PC-3 (cell line): ENCODE measurements at regions not wholly inside any gene's neighbourhood (a gene's known extent, or its start where the extent isn't known, plus 50 kb on each side); places are given as distances from the start of the nearest gene placed in this dataset.

Experiments
- EZH2 ChIP-seq: fragments of 300-600 bp; sonication (generic); IDR thresholded peaks from one replicate; pipeline ENCODE4 v1.6.1; 2017; ENCODE audit warnings: antibody characterized with exemption, mild to moderate bottlenecking, low read length; ENCODE audit not compliant: unreplicated experiment
- EZH2phosphoT487 ChIP-seq: fragments of 300-600 bp; sonication (generic); IDR thresholded peaks from 2 replicates; pipeline ENCODE4 v1.6.1; 2018; ENCODE audit warnings: mild to moderate bottlenecking, antibody characterized with exemption, low read length, borderline replicate concordance
- TF ChIP-seq, protein P1 (sequence below): fragments of 300-600 bp; sonication (generic); conservative IDR thresholded peaks from 2 replicates; pipeline ENCODE4 v1.5.1; 2017; ENCODE audit warnings: antibody characterized with exemption, low read depth, mild to moderate bottlenecking, low read length

DNA sequence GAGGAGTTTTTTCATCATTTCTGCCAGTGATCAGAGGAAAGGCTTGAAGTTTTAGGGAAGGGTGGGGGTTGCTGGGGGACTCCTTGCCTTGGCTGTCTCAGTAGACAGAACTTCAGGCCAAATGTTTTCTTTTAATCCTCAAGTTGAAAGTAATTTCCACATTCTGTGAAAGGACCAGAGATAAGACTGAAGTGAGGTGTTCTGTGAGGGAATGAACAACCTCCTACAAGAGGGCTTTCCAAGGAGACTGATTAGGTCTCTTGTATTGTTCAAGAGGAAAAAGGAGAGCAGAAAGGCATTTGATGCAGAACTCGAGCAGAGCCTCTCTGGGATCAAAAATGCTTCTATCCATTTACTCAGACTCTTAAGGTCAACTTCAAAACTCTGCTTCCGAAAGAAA lies 282.1 kb upstream of the ATP10B start:
- TF ChIP-seq, protein P1, sequence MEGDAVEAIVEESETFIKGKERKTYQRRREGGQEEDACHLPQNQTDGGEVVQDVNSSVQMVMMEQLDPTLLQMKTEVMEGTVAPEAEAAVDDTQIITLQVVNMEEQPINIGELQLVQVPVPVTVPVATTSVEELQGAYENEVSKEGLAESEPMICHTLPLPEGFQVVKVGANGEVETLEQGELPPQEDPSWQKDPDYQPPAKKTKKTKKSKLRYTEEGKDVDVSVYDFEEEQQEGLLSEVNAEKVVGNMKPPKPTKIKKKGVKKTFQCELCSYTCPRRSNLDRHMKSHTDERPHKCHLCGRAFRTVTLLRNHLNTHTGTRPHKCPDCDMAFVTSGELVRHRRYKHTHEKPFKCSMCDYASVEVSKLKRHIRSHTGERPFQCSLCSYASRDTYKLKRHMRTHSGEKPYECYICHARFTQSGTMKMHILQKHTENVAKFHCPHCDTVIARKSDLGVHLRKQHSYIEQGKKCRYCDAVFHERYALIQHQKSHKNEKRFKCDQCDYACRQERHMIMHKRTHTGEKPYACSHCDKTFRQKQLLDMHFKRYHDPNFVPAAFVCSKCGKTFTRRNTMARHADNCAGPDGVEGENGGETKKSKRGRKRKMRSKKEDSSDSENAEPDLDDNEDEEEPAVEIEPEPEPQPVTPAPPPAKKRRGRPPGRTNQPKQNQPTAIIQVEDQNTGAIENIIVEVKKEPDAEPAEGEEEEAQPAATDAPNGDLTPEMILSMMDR, result no peak
- TF ChIP-seq EZH2phosphoT487 (no peak), EZH2 (no peak)
